ENCODE measurements at regions not wholly inside any gene's neighbourhood (a gene's known extent, or its start where the extent isn't known, plus 50 kb on each side); places are given as distances from the start of the nearest gene placed in this dataset.
"Not testable (repeated sequence)": the region's sequence is repeated elsewhere in the genome, so short reads cannot be mapped to it uniquely, and the experiment has no call there.

GRCh38 chr11:22938691-22939090, 78.4 kb upstream of the CCDC179 start:
- no peak for DNase-seq (ENCODE audit: extremely low read depth, low read depth)
- no peak for TF ChIP-seq CTCF (IDR thresholded peaks at IDR 0.05; ENCODE audit: low read depth, low read length)

- not testable (repeated sequence) for DNase-seq (ENCODE audit: extremely low read depth, low read depth)
Measured at GRCh38 chr11:22941544-22941943, 81.3 kb upstream of the CCDC179 start.

- no peak for TF ChIP-seq CTCF (IDR thresholded peaks at IDR 0.05; ENCODE audit: low read depth, low read length)
- DNase-seq (ENCODE audit: extremely low read depth, low read depth), result no peak
Measured at GRCh38 chr11:22957786-22958185, 97.5 kb upstream of the CCDC179 start.

GRCh38 chr11:22974251-22974650, 114.0 kb upstream of the CCDC179 start:
- DNase-seq (ENCODE audit: extremely low read depth, low read depth), result no peak
- no peak for TF ChIP-seq CTCF (IDR thresholded peaks at IDR 0.05; ENCODE audit: low read depth, low read length)

- DNase-seq (ENCODE audit: extremely low read depth, low read depth), result no peak
- TF ChIP-seq CTCF (IDR thresholded peaks at IDR 0.05; ENCODE audit: low read depth, low read length), result no peak
Measured at GRCh38 chr11:22976146-22976545, 115.9 kb upstream of the CCDC179 start.

GRCh38 chr11:22982903-22983302, 122.6 kb upstream of the CCDC179 start:
- no peak for DNase-seq (ENCODE audit: extremely low read depth, low read depth)
- TF ChIP-seq CTCF (IDR thresholded peaks at IDR 0.05; ENCODE audit: low read depth, low read length), result no peak

- no peak for TF ChIP-seq CTCF (IDR thresholded peaks at IDR 0.05; ENCODE audit: low read depth, low read length)
Measured at GRCh38 chr11:22984045-22984444, 123.8 kb upstream of the CCDC179 start.

GRCh38 chr11:22989371-22989770, 129.1 kb upstream of the CCDC179 start:
- TF ChIP-seq CTCF (IDR thresholded peaks at IDR 0.05; ENCODE audit: low read depth, low read length), result no peak
- DNase-seq (ENCODE audit: extremely low read depth, low read depth), result no peak

More at GRCh38 chr11:22984045-22984444, 123.8 kb upstream of the CCDC179 start:
- no peak for DNase-seq (ENCODE audit: extremely low read depth, low read depth)

All from AG09319 (cell line).